Thoracic aorta (tissue), 2 donors: ENCODE measurements at regions not wholly inside any gene's neighbourhood (a gene's known extent, or its start where the extent isn't known, plus 50 kb on each side); places are given as distances from the start of the nearest gene placed in this dataset.
"Not testable (repeated sequence)": the region's sequence is repeated elsewhere in the genome, so short reads cannot be mapped to it uniquely, and the experiment has no call there.

ENCODE experiments used
- ATAC-seq: fragments of 150-250 bp; one replicate; pipeline ENCODE4 v1.8.0; 2017; ENCODE audit warnings: low read depth; ENCODE audit not compliant: insufficient number of reproducible peaks, low FRiP score
- DNase-seq: peaks from one replicate; pipeline ENCODE4 v3.0.0-alpha.2; 2020; ENCODE audit warnings: low spot score
- H3K27ac ChIP-seq, 2 donors: fragments of 200-600 bp; sonication (generic); 1 replicate in 1 of 2; 2 replicates in 1 of 2; pipeline ENCODE4 v1.5.1; 2016; ENCODE audit warnings: mild to moderate bottlenecking in 2 of 2, moderate library complexity in 2 of 2
- H3K27me3 ChIP-seq: fragments of 200-600 bp; sonication (generic); replicated peaks from 2 replicates; pipeline ENCODE4 v1.6.0; 2016; ENCODE audit warnings: mild to moderate bottlenecking; ENCODE audit not compliant: insufficient read depth
- H3K36me3 ChIP-seq: fragments of 200-600 bp; sonication (generic); one replicate; pipeline ENCODE4 v1.5.1; 2016
- H3K4me1 ChIP-seq, 2 donors: fragments of 200-600 bp; sonication (generic); 1 replicate in 1 of 2; 2 replicates in 1 of 2; pipeline versions ENCODE4 v1.5.1 to v1.6.0; 2016; ENCODE audit warnings: low read depth in 2 of 2, mild to moderate bottlenecking in 1 of 2; ENCODE audit not compliant: control insufficient read depth in 1 of 2
- H3K4me3 ChIP-seq: fragments of 200-600 bp; sonication (generic); 2 replicates; pipeline ENCODE4 v1.5.1; 2016; ENCODE audit warnings: mild to moderate bottlenecking
- H3K9me3 ChIP-seq: fragments of 200-600 bp; sonication (generic); 2 replicates; pipeline ENCODE4 v1.5.1; 2016
- CTCF ChIP-seq: fragments of 200-600 bp; sonication (generic); IDR thresholded peaks from one replicate; pipeline ENCODE4 v1.5.1; 2019; ENCODE audit warnings: antibody characterized with exemption

GRCh38 chr10:2202401-2202800 lies 465.1 kb upstream of the ADARB2 start:
- TF ChIP-seq CTCF: no peak
- DNase-seq (no peak), ATAC-seq (no peak)
- Histone ChIP-seq H3K4me3 (no peak overlapping the region), H3K4me1 (no peaks in the 10 kb centered on the region), H3K36me3 (no peaks in the 10 kb centered on the region), H3K27me3 (no peaks in the 10 kb centered on the region), H3K27ac (no peak overlapping the region), H3K9me3 (no peaks in the 10 kb centered on the region)

GRCh38 chr10:2201534-2202099 lies 464.3 kb upstream of the ADARB2 start:
- ATAC-seq: no peak
- DNase-seq: no peak
- H3K36me3 ChIP-seq: no peaks in the 10 kb centered on the region
- no peak for TF ChIP-seq CTCF
- no peak overlapping the region for H3K27ac ChIP-seq
- no peaks in the 10 kb centered on the region for H3K27me3 ChIP-seq
- H3K9me3 ChIP-seq: no peaks in the 10 kb centered on the region
- H3K4me3 ChIP-seq: no peak overlapping the region
- H3K4me1 ChIP-seq: no peaks in the 10 kb centered on the region

- no peak overlapping the region for H3K4me3 ChIP-seq
- no peaks in the 10 kb centered on the region for H3K27me3 ChIP-seq
- ATAC-seq: no peak
- TF ChIP-seq CTCF: no peak
- no peaks in the 10 kb centered on the region for H3K4me1 ChIP-seq
- no peaks in the 10 kb centered on the region for H3K9me3 ChIP-seq
- H3K27ac ChIP-seq: no peak overlapping the region
- H3K36me3 ChIP-seq: no peaks in the 10 kb centered on the region
- DNase-seq: no peak
Measured at GRCh38 chr10:2197663-2198062, 460.3 kb upstream of the ADARB2 start.

- no peak overlapping the region for H3K4me3 ChIP-seq
- no peak for TF ChIP-seq CTCF
- ATAC-seq (no peak), DNase-seq (no peak)
- H3K9me3 ChIP-seq: no peaks in the 10 kb centered on the region
- no peaks in the 10 kb centered on the region for H3K27me3 ChIP-seq
- no peaks in the 10 kb centered on the region for H3K36me3 ChIP-seq
- H3K4me1 ChIP-seq: no peaks in the 10 kb centered on the region
- no peak overlapping the region for H3K27ac ChIP-seq
Measured at GRCh38 chr10:2196272-2196671, 458.9 kb upstream of the ADARB2 start.

GRCh38 chr10:2189356-2189755 lies 452.0 kb upstream of the ADARB2 start:
- not testable (repeated sequence) for H3K4me1 ChIP-seq, H3K27me3 ChIP-seq, H3K27ac ChIP-seq, DNase-seq, H3K9me3 ChIP-seq, ATAC-seq, H3K4me3 ChIP-seq, H3K36me3 ChIP-seq

GRCh38 chr10:2188371-2188770 lies 451.0 kb upstream of the ADARB2 start:
- no peak for ATAC-seq

More at GRCh38 chr10:2188371-2188770, 451.0 kb upstream of the ADARB2 start:
- no peak overlapping the region for H3K4me3 ChIP-seq
- no peaks in the 10 kb centered on the region for H3K4me1 ChIP-seq
- no peaks in the 10 kb centered on the region for H3K27me3 ChIP-seq
- no peak for TF ChIP-seq CTCF
- no peaks in the 10 kb centered on the region for H3K36me3 ChIP-seq
- no peak for DNase-seq
- no peak overlapping the region for H3K27ac ChIP-seq
- H3K9me3 ChIP-seq: no peaks in the 10 kb centered on the region
